ENCODE measurements at regions not wholly inside any gene's neighbourhood (a gene's known extent, or its start where the extent isn't known, plus 50 kb on each side); places are given as distances from the start of the nearest gene placed in this dataset.

GRCh38 chr9:118023644-118024043 lies 319.4 kb downstream of the TLR4 start:
- no peak for TF ChIP-seq POLR2AphosphoS5 (IDR thresholded peaks at IDR 0.05)
- TF ChIP-seq, protein P1, sequence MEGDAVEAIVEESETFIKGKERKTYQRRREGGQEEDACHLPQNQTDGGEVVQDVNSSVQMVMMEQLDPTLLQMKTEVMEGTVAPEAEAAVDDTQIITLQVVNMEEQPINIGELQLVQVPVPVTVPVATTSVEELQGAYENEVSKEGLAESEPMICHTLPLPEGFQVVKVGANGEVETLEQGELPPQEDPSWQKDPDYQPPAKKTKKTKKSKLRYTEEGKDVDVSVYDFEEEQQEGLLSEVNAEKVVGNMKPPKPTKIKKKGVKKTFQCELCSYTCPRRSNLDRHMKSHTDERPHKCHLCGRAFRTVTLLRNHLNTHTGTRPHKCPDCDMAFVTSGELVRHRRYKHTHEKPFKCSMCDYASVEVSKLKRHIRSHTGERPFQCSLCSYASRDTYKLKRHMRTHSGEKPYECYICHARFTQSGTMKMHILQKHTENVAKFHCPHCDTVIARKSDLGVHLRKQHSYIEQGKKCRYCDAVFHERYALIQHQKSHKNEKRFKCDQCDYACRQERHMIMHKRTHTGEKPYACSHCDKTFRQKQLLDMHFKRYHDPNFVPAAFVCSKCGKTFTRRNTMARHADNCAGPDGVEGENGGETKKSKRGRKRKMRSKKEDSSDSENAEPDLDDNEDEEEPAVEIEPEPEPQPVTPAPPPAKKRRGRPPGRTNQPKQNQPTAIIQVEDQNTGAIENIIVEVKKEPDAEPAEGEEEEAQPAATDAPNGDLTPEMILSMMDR (IDR thresholded peaks at IDR 0.05) = no peak
- TF ChIP-seq POLR2A (IDR thresholded peaks at IDR 0.05) = no peak
- TF ChIP-seq EP300 (IDR thresholded peaks at IDR 0.05) = no peak
